Uterus (tissue), 3 donors: ENCODE measurements at regions not wholly inside any gene's neighbourhood (a gene's known extent, or its start where the extent isn't known, plus 50 kb on each side); places are given as distances from the start of the nearest gene placed in this dataset.
"Not testable (repeated sequence)": the region's sequence is repeated elsewhere in the genome, so short reads cannot be mapped to it uniquely, and the experiment has no call there.

Experiments
- DNase-seq, 2 donors: peaks; one replicate each; pipeline ENCODE4 v3.0.0-alpha.2; 2019 to 2020
- H3K27ac ChIP-seq, 2 donors: fragments of 200-600 bp; sonication (generic); 1 replicate in 1 of 2; 2 replicates in 1 of 2; pipeline ENCODE4 v1.5.1; 2016 to 2018
- H3K27me3 ChIP-seq, 2 donors: fragments of 200-600 bp; sonication (generic); one replicate each; pipeline ENCODE4 v1.5.1; 2018 to 2019; ENCODE audit warnings: control low read depth in 1 of 2
- H3K36me3 ChIP-seq, 2 donors: fragments of 200-600 bp; sonication (generic); one replicate each; pipeline ENCODE4 v1.5.1; 2019; ENCODE audit warnings: control low read depth in 1 of 2
- H3K4me1 ChIP-seq, 2 donors: fragments of 200-600 bp; sonication (generic); one replicate each; pipeline ENCODE4 v1.5.1; 2018 to 2019; ENCODE audit warnings: control low read depth in 1 of 2
- H3K4me3 ChIP-seq, 2 donors: fragments of 200-600 bp; sonication (generic); 1 replicate in 1 of 2; 2 replicates in 1 of 2; pipeline ENCODE4 v1.5.1; 2018 to 2019; ENCODE audit warnings: mild to moderate bottlenecking in 1 of 2
- H3K9me3 ChIP-seq, 2 donors: fragments of 200-600 bp; sonication (generic); one replicate each; pipeline ENCODE4 v1.5.1; 2019; ENCODE audit warnings: control low read depth in 1 of 2
- CTCF ChIP-seq, 4 experiments: fragments of 200-600 bp in 2 of 4; fragments of 450-650 bp in 2 of 4; sonication (generic) in 2 of 4; IDR thresholded peaks; one replicate each; pipeline ENCODE4 v1.5.1; 2016 to 2019; ENCODE audit warnings: antibody characterized with exemption in 4 of 4, mild to moderate bottlenecking in 2 of 4, moderate library complexity in 1 of 4
- POLR2A ChIP-seq, 2 donors: fragments of 450-650 bp; IDR thresholded peaks; one replicate each; pipeline ENCODE4 v1.6.1; 2016; ENCODE audit warnings: antibody characterized with exemption in 2 of 2, mild to moderate bottlenecking in 1 of 2, moderate library complexity in 1 of 2
- intact Hi-C: fragments of 100-400 bp; cut with DNase I; formaldehyde crosslinking; loops from one replicate; pipeline ENCODE4 v1.15.1; 2023; ENCODE audit warnings: low total_unique reads
- donor health status: DM: yes; HTN: yes; CAD: no.

GRCh38 chr5:113759505-113759904 is 246.0 kb downstream of the YTHDC2 start:
- H3K27me3 ChIP-seq: no peaks in the 10 kb centered on the region
- DNase-seq: no peak
- H3K27ac ChIP-seq: no peak overlapping the region
- H3K9me3 ChIP-seq: no peaks in the 10 kb centered on the region
- no peak overlapping the region for H3K4me3 ChIP-seq
- no peaks in the 10 kb centered on the region for H3K36me3 ChIP-seq
- TF ChIP-seq CTCF (IDR thresholded peaks at IDR 0.05) (no peak), POLR2A (IDR thresholded peaks at IDR 0.05) (no peak)
- intact Hi-C loops: no loop called here
- no peaks in the 10 kb centered on the region for H3K4me1 ChIP-seq

- no peaks in the 10 kb centered on the region for H3K27me3 ChIP-seq
- no peak for DNase-seq
- H3K36me3 ChIP-seq: no peaks in the 10 kb centered on the region
- no peak for TF ChIP-seq CTCF (IDR thresholded peaks at IDR 0.05)
- H3K4me1 ChIP-seq: no peaks in the 10 kb centered on the region
- no peak overlapping the region for H3K4me3 ChIP-seq
- H3K9me3 ChIP-seq: no peaks in the 10 kb centered on the region
- H3K27ac ChIP-seq: no peak overlapping the region
- intact Hi-C loops: no loop called here
Observed at GRCh38 chr5:113760486-113760885, 247.0 kb downstream of the YTHDC2 start.

- Histone ChIP-seq H3K9me3 (no peaks in the 10 kb centered on the region), H3K4me1 (no peaks in the 10 kb centered on the region), H3K36me3 (no peaks in the 10 kb centered on the region), H3K4me3 (no peak overlapping the region), H3K27ac (no peak overlapping the region), H3K27me3 (no peaks in the 10 kb centered on the region)
- intact Hi-C loops: no loop called here
- no peak for DNase-seq
- no peak for TF ChIP-seq POLR2A (IDR thresholded peaks at IDR 0.05)
Observed at GRCh38 chr5:113761594-113761993, 248.1 kb downstream of the YTHDC2 start.

- no peak for DNase-seq
- Histone ChIP-seq H3K9me3 (no peaks in the 10 kb centered on the region), H3K36me3 (no peaks in the 10 kb centered on the region), H3K27ac (no peak overlapping the region), H3K4me1 (no peaks in the 10 kb centered on the region), H3K4me3 (no peak overlapping the region), H3K27me3 (no peaks in the 10 kb centered on the region)
- intact Hi-C loops: no loop called here
- no peak for TF ChIP-seq CTCF (IDR thresholded peaks at IDR 0.05)
- no peak for TF ChIP-seq POLR2A (IDR thresholded peaks at IDR 0.05)
Observed at GRCh38 chr5:113764382-113764781, 250.9 kb downstream of the YTHDC2 start.

- H3K27me3 ChIP-seq, H3K36me3 ChIP-seq, H3K27ac ChIP-seq, H3K9me3 ChIP-seq, H3K4me1 ChIP-seq, intact Hi-C loops, H3K4me3 ChIP-seq, DNase-seq: not testable (repeated sequence)
Observed at GRCh38 chr5:113766827-113767226, 253.3 kb downstream of the YTHDC2 start.

- no peak overlapping the region for H3K27ac ChIP-seq
- H3K4me3 ChIP-seq: no peak overlapping the region
- TF ChIP-seq CTCF (IDR thresholded peaks at IDR 0.05) (no peak), POLR2A (IDR thresholded peaks at IDR 0.05) (no peak)
- no peaks in the 10 kb centered on the region for H3K27me3 ChIP-seq
- DNase-seq: no peak
- no peaks in the 10 kb centered on the region for H3K36me3 ChIP-seq
- intact Hi-C loops: no loop called here
- no peaks in the 10 kb centered on the region for H3K4me1 ChIP-seq
- H3K9me3 ChIP-seq: no peaks in the 10 kb centered on the region
Observed at GRCh38 chr5:113770648-113771047, 257.2 kb downstream of the YTHDC2 start.
